ENCODE measurements at regions not wholly inside any gene's neighbourhood (a gene's known extent, or its start where the extent isn't known, plus 50 kb on each side); places are given as distances from the start of the nearest gene placed in this dataset.
"Not testable (repeated sequence)": the region's sequence is repeated elsewhere in the genome, so short reads cannot be mapped to it uniquely, and the experiment has no call there.

- peaks cover 24 to 27% of the 10 kb centered on the region in 2 donors for H3K9me3 Mint-ChIP-seq
- ATAC-seq (replicated peaks); H3K27ac Mint-ChIP-seq; H3K4me1 Mint-ChIP-seq; H3K36me3 Mint-ChIP-seq; DNase-seq; H3K27me3 Mint-ChIP-seq; H3K4me3 Mint-ChIP-seq: not testable (repeated sequence)
These were observed 435.2 kb downstream of the ZNF479 start for GRCh38 chr7:56697058-56697457.

GRCh38 chr7:56686276-56686859 is 445.9 kb downstream of the ZNF479 start:
- peaks cover 24 to 34% of the 10 kb centered on the region in 2 donors for H3K9me3 Mint-ChIP-seq

GRCh38 chr7:56639173-56639746 is 493.0 kb downstream of the ZNF479 start:
- Mint-ChIP-seq H3K4me1 (no peaks in the 10 kb centered on the region), H3K9me3 (peaks cover 36 to 42% of the 10 kb centered on the region in 2 donors), H3K27me3 (no peaks in the 10 kb centered on the region), H3K36me3 (peaks cover 1 to 16% of the 10 kb centered on the region in 2 donors), H3K4me3 (no peak overlapping the region), H3K27ac (no peak overlapping the region)
- no peak for ATAC-seq (replicated peaks)
- no peak for DNase-seq

More at GRCh38 chr7:56686276-56686859, 445.9 kb downstream of the ZNF479 start:
- no peak overlapping the region for H3K27ac Mint-ChIP-seq
- H3K4me3 Mint-ChIP-seq = no peak overlapping the region
- no peak for DNase-seq
- H3K36me3 Mint-ChIP-seq = peaks cover 4 to 6% of the 10 kb centered on the region in 2 donors
- H3K27me3 Mint-ChIP-seq = no peaks in the 10 kb centered on the region
- ATAC-seq (replicated peaks) = no peak
- no peaks in the 10 kb centered on the region for H3K4me1 Mint-ChIP-seq

- no peak for ATAC-seq (replicated peaks)
- peaks cover 12 to 14% of the 10 kb centered on the region in 2 donors for H3K9me3 Mint-ChIP-seq
- no peaks in the 10 kb centered on the region for H3K27me3 Mint-ChIP-seq
- no peaks in the 10 kb centered on the region for H3K36me3 Mint-ChIP-seq
- no peak overlapping the region for H3K4me3 Mint-ChIP-seq
- no peaks in the 10 kb centered on the region for H3K4me1 Mint-ChIP-seq
- no peak for DNase-seq
- H3K27ac Mint-ChIP-seq = no peak overlapping the region
These were observed 493.7 kb upstream of the NUPR2 start for GRCh38 chr7:56609852-56610355.

GRCh38 chr7:56605146-56605545 is 488.9 kb upstream of the NUPR2 start:
- no peaks in the 10 kb centered on the region for H3K27me3 Mint-ChIP-seq
- H3K36me3 Mint-ChIP-seq = no peaks in the 10 kb centered on the region
- no peak overlapping the region for H3K4me3 Mint-ChIP-seq
- ATAC-seq (replicated peaks) (no peak), DNase-seq (no peak)
- no peaks in the 10 kb centered on the region for H3K4me1 Mint-ChIP-seq
- H3K27ac Mint-ChIP-seq = no peak overlapping the region
- peaks cover 12 to 16% of the 10 kb centered on the region in 2 donors for H3K9me3 Mint-ChIP-seq

- Mint-ChIP-seq H3K9me3 (peaks cover 12 to 18% of the 10 kb centered on the region in 2 donors), H3K36me3 (no peaks in the 10 kb centered on the region), H3K4me3 (no peak overlapping the region), H3K27me3 (no peaks in the 10 kb centered on the region), H3K4me1 (no peaks in the 10 kb centered on the region), H3K27ac (no peak overlapping the region)
- DNase-seq (no peak), ATAC-seq (replicated peaks) (no peak)
These were observed 462.4 kb upstream of the NUPR2 start for GRCh38 chr7:56578612-56579011.

- ATAC-seq (replicated peaks) = no peak
- H3K4me1 Mint-ChIP-seq = no peaks in the 10 kb centered on the region
- no peaks in the 10 kb centered on the region for H3K36me3 Mint-ChIP-seq
- no peak overlapping the region for H3K4me3 Mint-ChIP-seq
- H3K27ac Mint-ChIP-seq = no peak overlapping the region
- peaks cover 8 to 12% of the 10 kb centered on the region in 2 donors for H3K9me3 Mint-ChIP-seq
- no peak for DNase-seq
- H3K27me3 Mint-ChIP-seq = no peaks in the 10 kb centered on the region
These were observed 454.8 kb upstream of the NUPR2 start for GRCh38 chr7:56570968-56571367.

GRCh38 chr7:56538541-56539429 is 422.6 kb upstream of the NUPR2 start:
- no peak for DNase-seq
- Mint-ChIP-seq H3K4me1 (no peaks in the 10 kb centered on the region), H3K27me3 (no peaks in the 10 kb centered on the region), H3K9me3 (peaks cover 23 to 27% of the 10 kb centered on the region in 2 donors), H3K27ac (no peak overlapping the region), H3K36me3 (peaks cover 2 to 3% of the 10 kb centered on the region in 2 donors), H3K4me3 (no peak overlapping the region)
- ATAC-seq (replicated peaks) = no peak

- H3K4me1 Mint-ChIP-seq = no peaks in the 10 kb centered on the region
- H3K27ac Mint-ChIP-seq = no peak overlapping the region
- H3K4me3 Mint-ChIP-seq = no peak overlapping the region
- peaks cover 26 to 27% of the 10 kb centered on the region in 2 donors for H3K9me3 Mint-ChIP-seq
- H3K36me3 Mint-ChIP-seq = peaks cover 2 to 3% of the 10 kb centered on the region in 2 donors
- no peaks in the 10 kb centered on the region for H3K27me3 Mint-ChIP-seq
- ATAC-seq (replicated peaks) (no peak), DNase-seq (no peak)
These were observed 421.7 kb upstream of the NUPR2 start for GRCh38 chr7:56537952-56538351.

- H3K4me1 Mint-ChIP-seq = no peaks in the 10 kb centered on the region
- ATAC-seq (replicated peaks) (no peak), DNase-seq (no peak)
- H3K27me3 Mint-ChIP-seq = no peaks in the 10 kb centered on the region
- H3K9me3 Mint-ChIP-seq = peaks cover 26% of the 10 kb centered on the region in 2 donors
- peaks cover 2 to 3% of the 10 kb centered on the region in 2 donors for H3K36me3 Mint-ChIP-seq
- H3K4me3 Mint-ChIP-seq = no peak overlapping the region
- H3K27ac Mint-ChIP-seq = no peak overlapping the region
These were observed 421.3 kb upstream of the NUPR2 start for GRCh38 chr7:56537477-56537876.

GRCh38 chr7:56495165-56495564 is 378.9 kb upstream of the NUPR2 start:
- H3K27me3 Mint-ChIP-seq = no peaks in the 10 kb centered on the region
- no peak for ATAC-seq (replicated peaks)
- H3K36me3 Mint-ChIP-seq = no peaks in the 10 kb centered on the region
- no peak overlapping the region for H3K27ac Mint-ChIP-seq
- H3K4me3 Mint-ChIP-seq = no peak overlapping the region
- H3K4me1 Mint-ChIP-seq = no peaks in the 10 kb centered on the region
- H3K9me3 Mint-ChIP-seq = peaks cover 13 to 32% of the 10 kb centered on the region in 2 donors
- DNase-seq = no peak

- DNase-seq (no peak), ATAC-seq (replicated peaks) (no peak)
- no peaks in the 10 kb centered on the region for H3K4me1 Mint-ChIP-seq
- no peak overlapping the region for H3K27ac Mint-ChIP-seq
- no peaks in the 10 kb centered on the region for H3K27me3 Mint-ChIP-seq
- no peak overlapping the region for H3K4me3 Mint-ChIP-seq
- H3K36me3 Mint-ChIP-seq = no peaks in the 10 kb centered on the region
- H3K9me3 Mint-ChIP-seq = peaks cover 14 to 34% of the 10 kb centered on the region in 2 donors
These were observed 377.7 kb upstream of the NUPR2 start for GRCh38 chr7:56493704-56494450.

- no peak for ATAC-seq (replicated peaks)
- H3K36me3 Mint-ChIP-seq = no peaks in the 10 kb centered on the region
These were observed 377.0 kb upstream of the NUPR2 start for GRCh38 chr7:56493196-56493595.

More at GRCh38 chr7:56493196-56493595, 377.0 kb upstream of the NUPR2 start:
- no peak for DNase-seq
- Mint-ChIP-seq H3K27ac (no peak overlapping the region), H3K4me3 (no peak overlapping the region), H3K4me1 (no peaks in the 10 kb centered on the region), H3K9me3 (peaks cover 18 to 37% of the 10 kb centered on the region in 2 donors), H3K27me3 (no peaks in the 10 kb centered on the region)

Data from stimulated activated naive B cell treated with anti-CD40 and anti-IgM and Interleukin-4, amounts not matched to agents 10 μg/mL and 1 μg/mL and 100 μg/mL, for 72 hours (primary cell).